ENCODE measurements at regions not wholly inside any gene's neighbourhood (a gene's known extent, or its start where the extent isn't known, plus 50 kb on each side); places are given as distances from the start of the nearest gene placed in this dataset.

DNA sequence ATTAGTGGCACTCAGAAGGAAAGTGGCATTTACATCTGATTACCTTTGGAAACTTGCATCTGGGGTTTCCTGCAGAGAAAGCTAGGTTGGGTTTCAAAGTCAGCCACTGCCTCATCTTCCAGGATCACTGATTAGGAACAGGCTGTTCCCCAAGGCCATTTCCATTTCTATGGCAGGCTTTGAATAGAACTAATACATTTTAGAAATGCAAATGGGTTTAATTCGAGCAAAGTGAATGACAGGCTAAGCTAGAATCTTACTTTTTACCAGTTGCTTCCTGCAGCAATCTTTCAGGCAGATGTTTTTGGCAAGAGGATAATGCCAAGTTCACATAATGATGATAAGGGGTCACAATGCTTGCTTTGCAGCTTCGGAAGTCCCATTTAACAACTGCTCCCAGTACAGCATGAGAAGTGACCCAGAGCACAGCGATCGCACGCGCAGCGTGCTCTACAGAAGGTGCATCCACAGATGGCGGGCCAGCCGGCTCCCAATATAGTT is 336.7 kb downstream of the LPIN1 start:
- no peak for DNase-seq (ENCODE audit: low spot score)

DNA sequence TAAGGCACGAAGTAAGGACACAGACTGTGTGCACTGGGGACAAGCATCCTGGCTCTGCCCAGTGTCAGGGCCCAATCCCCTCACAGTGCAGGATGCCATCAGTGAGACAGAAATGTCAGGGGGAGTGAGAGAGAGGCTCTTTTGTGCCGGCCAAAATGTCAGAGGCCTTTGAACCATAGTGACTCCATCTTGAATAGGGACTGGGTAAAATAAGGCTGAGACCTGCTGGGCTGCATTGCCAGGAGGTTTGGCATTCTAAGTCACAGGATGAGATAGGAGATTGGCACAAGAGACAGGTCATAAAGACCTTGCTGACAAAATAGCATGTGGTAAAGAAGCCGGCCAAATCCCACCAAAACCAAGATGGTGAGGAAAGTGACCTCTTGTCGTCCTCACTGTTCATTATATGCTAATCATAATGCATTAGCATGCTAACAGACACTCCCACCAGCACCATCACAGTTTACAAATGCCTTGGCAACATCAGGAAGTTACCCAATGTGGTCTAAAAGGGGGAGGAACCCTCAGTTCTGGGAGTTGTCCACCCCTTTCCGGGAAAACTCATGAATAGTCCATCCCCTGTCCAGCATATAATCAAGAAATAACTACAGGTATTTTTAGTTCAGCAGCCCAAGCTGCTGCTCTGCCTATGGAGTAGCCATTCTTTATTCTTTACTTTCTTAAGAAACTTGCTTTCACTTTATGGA is 337.4 kb downstream of the LPIN1 start:
- no peak for DNase-seq (ENCODE audit: low spot score)

DNA sequence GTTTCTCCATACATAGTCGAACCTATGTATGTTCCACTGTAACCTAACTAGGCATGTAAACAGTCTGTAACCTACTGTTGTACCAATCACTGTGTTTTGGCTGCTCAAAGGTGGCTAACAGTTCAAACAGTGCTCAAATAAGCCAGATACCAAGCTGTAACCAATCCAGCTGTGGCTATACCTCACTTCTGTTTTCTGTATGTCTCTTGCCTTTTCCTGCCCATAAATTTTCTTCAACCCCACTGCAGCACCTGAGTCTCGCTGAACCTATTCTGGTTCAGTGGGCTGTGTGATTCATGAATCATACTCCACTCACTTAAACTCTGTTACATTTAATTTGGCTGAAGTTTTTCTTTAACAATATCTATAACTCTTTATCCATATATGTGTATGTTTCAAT is 340.7 kb downstream of the LPIN1 start:
- no peak for DNase-seq (ENCODE audit: low spot score)

DNA sequence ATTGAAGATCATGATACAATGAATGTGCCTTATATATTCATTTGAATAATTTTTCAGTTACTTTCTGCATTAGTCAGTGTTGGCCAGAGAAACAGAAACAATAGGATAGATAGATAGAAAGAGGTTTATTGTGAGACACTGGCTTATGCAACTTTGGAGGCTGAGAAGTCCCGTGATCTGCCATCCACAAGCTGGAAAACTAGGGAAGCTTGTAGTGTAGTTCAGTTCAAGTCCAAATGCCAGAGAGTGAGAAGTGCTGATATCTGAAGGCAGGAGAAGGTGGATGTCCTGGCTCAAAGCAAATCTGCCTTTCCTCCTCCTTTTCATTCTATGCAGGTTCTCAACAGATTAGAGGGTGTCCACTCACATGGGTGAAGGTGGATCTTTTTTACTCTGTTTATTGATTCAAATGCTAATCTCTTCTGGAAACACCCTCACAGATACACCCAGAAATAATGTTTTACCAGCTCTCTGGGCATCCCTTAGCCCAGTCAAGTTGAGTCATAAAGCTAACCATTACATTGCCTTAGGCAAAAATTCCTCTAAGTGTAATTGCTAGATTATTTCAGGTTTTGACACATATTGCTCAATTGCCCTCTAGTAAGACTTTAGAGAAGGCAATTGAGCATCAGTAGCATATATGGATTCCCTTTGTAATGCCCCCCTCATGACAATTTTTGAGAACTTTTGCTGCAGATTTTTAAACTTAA is 341.4 kb downstream of the LPIN1 start:
- no peak for DNase-seq (ENCODE audit: low spot score)

DNA sequence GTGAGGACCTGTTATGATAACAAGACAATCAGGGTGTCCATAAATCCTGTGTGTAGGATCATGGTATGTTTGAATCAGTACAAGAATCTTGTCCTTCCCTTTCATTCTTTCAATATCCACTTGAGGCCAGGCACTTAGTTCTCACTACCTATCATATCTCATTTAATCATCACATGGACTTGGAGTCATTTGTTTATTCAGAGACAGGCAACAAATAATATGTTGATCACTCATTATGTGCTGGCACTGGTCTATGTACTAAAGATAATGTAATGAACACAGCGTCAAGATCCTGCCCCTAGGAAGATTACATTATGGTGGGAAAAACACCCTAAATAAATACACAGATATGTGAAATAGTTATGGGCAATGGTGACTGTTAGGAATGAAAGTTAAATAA is 342.6 kb downstream of the LPIN1 start:
- DNase-seq (ENCODE audit: low spot score): no peak

DNA sequence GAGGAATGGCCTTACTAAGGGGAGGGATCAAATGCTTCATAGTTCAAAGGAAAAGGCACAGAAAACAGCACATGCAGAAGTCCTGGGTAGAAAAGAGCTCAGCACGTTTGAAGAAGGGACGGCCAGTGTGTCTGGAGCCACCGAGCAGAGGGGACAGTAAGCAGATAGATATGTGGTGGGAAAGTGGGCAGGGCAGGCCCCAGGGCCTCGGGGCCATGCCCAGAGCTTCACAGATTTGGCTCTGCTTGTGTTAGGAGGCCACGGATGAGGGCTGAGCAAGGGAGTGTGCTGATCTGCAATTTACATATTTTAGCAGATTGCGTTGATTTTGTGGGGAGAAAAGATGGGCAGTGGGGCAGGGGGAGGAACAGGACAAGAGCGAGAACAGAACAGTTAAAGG is 343.1 kb downstream of the LPIN1 start:
- no peak for DNase-seq (ENCODE audit: low spot score)

DNA sequence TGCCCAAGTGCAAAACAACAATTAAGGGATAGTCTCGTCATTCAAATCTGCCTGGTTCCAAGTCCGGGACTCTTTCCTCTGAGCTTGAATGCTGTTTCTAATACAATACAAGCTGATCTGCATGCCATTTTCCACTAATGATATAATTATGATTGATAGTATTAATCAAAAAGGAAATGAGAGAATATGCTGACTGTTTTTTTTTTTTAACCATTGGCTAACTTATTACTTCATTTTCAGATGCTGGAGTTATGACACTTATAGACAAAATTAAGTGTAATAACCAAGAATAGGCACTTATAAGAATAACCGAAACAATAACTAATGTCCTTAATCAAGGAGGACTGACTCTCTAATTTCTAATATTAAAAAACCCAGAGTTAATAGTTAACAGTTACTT is 343.6 kb downstream of the LPIN1 start:
- no peak for DNase-seq (ENCODE audit: low spot score)

DNA sequence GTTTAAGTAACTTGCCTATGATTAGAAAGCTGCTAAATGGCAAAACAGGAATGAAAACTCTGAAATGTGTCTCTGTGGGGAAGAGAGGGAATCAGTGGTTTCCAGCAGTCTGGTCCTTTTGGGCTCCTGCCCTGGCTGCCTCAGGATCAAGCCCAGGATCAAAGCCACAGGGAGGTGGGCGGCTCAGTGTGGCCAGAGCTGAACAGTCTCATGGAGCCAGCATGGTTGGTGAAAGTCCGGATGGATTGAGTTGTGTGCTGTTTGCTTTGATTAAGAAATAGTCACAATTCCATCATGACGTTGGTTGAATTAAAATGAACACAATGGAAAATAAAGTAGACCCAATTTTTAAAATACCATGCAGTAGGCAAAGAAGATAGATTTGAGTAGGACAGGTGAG is 344.2 kb downstream of the LPIN1 start:
- DNase-seq (ENCODE audit: low spot score): no peak

DNA sequence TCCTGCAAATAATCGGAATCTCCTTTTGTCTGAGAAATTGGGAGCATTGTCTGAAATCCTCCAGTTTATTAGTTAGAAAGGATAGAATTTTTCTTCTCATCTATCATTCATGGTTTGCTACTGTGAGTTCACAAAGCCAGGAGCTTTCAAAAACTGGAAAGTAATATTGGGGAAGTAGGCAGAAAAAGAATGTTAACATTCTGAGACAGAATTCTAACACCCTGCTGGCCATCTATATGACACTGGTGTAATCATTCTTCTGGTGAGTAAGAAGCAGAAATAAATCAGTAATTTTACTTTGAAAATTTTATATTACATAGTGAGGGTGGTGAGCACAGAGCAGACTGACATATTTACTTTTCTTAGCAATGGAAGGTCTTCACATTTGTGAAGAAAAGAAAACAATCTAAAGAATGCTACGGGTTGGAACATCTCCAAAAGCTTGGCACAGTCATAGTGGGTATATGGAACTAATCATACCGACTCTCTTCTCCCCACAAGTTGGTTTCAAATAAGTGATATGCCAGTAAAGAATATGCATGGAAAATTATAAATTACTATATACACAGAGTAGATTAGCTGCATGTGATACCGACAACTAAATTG is 344.9 kb downstream of the LPIN1 start:
- DNase-seq (ENCODE audit: low spot score): no peak

DNA sequence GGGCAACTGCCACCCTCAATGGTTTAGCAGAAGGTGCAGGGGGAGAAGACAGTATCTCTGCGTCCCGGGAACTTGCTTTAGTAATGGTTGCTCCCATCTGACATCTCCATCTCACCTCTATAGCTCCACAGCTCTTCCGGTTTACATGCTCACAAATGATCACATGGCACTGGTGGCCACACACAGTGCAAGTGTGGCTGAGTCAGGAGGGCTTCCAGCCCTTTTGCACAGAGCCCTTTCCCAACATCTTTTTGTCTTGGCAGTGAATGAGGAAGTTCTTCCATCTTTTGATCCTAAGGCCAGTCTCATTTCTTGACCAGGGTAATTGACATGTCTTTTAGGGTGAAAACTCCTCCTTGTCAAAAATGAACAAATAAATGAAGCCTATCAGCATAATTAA is 347.7 kb downstream of the LPIN1 start:
- no peak for DNase-seq (ENCODE audit: low spot score)

DNA sequence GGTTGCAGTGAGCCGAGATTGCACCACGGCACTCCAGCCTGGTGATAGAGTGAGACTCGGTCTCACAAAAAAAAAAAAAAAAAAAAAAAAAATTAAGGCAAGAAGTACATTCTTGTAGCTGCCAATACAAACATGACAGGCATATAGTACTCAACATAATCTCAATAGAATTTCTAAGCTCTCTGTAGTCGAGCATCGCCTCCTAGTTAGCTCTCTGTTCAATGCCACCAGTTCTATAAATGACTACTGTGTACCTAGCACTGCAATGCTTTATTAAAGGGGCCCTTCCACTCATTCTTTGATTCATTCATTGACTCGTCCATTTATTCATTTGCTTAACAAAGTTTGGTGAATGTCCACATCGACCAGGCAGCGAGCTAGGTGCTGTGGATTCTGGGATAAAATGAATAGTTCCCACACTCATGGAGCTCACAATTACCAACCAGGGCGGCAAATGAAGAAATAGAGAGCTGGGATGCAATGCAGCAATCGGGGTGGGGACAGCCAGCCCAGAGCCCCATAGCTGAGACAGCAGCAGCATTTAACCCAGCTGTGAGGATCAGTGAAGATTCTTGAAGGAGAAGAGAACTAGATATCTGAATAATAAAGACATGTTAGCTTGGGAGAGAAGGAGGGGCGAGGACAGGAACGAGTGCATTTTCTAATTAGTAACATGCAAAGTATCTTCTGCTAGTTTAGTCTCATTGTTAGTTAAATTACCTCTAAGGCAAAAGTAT is 349.8 kb downstream of the LPIN1 start:
- DNase-seq (ENCODE audit: low spot score): no peak

DNA sequence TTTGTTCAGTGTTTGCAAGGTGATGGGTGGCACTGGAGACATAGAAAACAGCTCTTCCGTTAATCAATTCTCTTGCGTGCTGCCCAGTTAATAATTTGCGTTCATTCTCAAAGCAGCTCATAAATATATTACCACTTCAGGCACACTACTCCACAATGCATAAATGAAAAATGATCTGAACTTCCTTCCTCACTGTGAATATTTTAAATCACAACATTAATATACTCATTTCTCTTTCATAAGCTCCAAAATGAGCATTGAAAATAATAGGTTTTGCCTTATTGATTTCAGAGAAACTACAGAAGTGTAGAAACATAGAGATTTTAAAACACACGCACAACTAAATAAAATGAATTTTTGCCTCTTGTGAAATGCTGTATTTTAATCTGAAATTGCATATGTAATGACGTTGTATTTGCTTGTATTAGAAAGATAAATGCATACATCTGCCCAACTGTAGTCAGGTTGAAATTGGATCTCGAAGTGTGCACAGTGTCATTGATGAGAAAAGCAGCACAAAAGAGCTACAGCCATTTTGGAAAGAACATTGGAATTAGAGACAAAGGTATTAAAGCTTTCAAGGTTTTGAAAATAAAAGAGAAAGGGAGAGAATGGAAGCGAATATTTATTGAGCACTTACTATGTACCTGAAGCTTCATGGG is 350.5 kb downstream of the LPIN1 start:
- DNase-seq (ENCODE audit: low spot score): no peak

DNA sequence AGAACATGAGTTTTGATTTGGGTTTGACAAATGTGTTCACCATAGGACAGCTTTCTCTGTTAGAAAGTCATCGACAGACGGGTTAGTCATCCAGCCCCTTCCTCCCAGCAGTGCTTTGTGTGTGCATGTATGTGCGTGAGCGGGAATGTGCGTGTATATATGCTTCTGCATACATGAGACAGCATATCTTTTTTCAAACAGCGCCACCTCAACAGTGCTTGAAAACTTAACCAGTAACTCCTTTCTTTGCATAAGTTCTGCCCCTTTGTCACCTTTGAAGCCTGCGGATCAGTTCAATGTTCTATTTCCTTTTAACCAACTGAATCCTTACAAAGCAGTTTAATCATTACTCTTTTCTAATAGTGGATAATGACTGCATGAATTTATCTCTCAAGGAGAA is 351.4 kb downstream of the LPIN1 start:
- DNase-seq (ENCODE audit: low spot score): no peak

DNA sequence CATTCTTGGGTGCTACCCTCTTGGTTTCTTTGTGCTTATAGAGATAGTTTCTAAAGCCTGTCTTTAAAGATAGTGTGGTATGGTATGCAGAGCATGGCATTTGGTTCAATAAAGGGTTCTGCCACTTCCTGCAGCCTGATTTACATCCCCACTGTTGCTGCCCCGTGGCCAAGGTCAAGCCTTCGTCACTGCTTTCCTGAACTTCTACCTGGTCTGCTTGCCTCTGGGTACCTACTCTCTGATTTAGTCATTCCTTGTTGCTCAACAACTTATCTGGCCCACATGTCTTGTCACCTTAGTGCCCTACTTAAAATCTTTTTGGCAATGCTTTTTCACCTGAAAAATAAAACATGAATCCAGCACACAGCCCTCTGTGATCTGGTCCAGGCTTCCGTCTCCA is 352.9 kb downstream of the LPIN1 start:
- no peak for DNase-seq (ENCODE audit: low spot score)

DNA sequence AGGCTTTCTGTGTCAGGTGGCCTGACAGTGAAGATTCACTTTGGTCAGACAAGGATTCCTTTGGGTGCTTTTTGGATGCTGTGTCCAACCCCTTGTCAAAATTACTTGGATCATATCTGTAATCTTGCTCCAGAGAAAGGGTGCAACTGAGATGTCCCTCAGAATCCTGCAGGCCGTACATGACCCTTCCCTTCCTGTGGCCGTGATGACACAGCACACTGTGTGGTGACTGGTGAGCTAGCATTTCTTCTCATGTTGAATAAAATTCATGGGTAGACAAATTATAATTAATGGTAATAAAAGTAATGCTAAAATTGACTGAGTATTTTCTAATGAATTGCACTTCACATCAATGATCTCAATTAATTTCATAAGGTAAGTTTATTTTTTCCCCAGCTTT is 356.2 kb downstream of the LPIN1 start:
- DNase-seq (ENCODE audit: low spot score): no peak

DNA sequence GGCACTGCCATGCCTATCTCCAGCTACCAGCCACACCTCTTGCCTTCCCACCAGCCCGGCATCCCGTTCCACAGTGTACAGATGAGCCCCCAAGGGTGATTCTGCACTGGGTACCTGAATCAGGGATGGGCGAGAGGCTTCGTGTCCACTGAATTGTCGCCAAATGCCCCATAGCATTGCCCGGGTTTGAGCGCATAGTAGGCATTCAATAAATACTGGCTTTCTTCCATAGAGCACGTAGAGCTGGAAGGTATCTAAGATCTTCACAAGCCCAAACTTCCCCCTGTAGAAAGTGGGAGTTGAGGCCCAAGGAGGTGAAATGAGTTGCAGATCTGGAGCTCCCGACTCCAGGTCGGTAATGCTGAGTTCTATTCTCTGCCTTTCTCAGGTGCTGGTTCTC is 358.7 kb downstream of the LPIN1 start:
- no peak for DNase-seq (ENCODE audit: low spot score)

DNA sequence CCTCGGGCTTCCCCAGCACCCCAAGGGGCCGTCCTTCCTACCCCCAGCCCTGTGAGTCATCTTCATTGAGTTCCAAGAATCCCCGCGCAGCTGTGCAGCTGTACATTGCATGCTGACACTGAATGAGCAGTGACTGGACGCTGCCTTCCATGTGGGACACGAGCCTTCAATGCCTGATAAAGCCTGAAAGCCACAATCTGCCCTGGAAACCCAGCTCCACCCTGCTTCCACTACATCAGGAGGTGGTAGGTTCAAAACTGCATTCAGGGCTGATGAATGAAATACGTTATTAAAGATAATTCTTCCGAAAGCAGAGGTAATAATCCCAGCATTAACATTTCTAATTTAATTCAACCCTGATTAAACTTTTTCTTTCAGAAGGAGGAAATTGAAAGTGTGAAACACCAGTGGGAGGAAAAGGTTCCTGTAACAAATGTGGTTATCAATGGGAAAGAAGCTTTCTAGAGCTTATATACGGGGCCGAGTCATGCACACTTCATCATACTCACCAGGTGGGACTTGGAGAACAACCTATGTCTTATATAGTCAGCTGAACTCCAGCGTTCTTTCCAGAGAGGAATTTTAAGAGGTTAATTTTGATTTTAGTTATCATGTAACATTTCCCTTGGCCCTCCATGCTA is 360.1 kb downstream of the LPIN1 start:
- DNase-seq (ENCODE audit: low spot score): no peak

DNA sequence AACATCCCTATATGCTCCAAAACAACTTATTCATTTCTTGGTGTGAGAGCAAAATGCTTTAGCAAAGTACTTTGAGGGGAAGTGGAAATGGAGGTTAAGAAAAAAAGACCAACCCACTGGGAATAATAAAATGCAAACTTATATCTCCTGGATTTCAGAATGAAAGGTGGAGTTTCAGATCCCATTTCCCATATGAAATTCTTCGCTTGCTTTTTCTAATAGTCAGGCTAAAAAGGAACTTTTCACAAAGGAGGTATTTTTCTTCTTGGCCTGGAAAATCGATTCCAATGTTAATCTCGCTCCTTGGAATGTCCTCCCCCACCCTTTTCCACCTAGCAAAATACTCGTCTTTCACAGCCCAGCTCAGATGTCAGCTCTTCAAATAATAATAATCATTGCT is 360.9 kb downstream of the LPIN1 start:
- no peak for DNase-seq (ENCODE audit: low spot score)

DNA sequence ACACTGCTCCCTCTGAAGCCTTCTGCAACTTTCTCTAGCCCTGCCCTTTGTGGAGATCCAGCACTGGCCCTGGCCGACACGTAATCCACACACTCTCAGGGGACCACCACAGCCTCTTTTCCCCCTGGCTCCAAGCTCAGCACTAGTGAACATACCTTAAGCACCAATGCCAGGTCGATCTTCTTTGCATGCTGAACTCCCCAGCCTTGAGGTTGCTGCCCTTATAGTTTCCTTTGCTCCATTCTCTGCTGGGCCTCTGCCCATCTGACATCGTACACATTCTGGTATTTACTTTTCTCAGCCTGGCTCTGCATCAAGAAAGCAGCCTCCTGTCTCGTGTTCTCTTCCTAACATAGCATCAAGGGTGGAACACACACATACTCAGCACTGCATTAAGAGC is 361.5 kb downstream of the LPIN1 start:
- no peak for DNase-seq (ENCODE audit: low spot score)

DNA sequence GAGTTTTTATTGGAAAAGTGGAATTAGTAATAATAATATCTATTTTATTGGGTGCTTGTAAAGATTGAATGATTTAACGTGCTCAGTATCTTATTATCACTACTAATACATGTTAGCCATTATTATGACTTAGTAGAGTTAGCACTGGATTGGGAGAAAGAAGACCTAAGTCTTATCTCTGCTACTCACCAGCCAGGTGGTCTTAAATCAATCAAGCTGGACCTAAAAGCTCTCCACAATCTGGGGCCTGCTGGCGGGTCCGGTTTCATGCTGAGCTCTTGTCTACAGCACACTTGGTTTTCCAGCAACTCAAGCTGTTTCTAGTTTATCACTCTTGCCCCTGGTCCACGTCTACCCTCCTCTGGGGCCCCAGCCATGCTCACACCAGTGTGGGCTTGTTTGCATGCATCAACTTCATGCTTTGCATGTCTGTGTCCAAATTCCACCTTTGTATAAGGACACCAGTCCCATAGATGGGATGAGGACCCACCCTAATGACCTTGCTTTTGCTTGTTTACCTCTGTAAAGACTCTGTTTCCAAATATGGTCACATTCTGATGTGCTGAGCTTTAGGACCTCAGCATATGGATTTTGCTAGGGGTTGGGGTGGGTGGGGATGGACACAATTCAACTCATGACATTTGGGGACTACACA is 363.1 kb downstream of the LPIN1 start:
- DNase-seq (ENCODE audit: low spot score): peak; percentile 67

DNA sequence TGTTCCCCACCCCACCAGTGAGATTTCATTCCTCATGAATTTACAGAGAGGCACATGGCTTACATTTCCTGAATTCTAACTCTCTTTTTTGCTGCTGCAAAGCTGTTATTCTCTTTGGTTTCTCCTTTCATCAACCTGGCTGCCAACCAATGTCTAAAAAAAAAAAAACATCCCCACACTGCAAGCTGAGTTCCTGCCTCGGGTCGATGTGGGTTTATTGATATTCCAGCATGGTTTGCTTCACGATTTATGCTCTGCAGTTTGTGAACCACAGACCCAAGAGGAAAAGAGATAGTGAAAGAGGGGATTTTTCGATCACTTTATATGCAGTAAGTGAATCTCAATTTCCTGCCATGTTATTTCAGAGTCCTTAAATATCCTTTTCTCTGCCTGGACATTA is 363.6 kb downstream of the LPIN1 start:
- no peak for DNase-seq (ENCODE audit: low spot score)
